ENCODE measurements at regions not wholly inside any gene's neighbourhood (a gene's known extent, or its start where the extent isn't known, plus 50 kb on each side); places are given as distances from the start of the nearest gene placed in this dataset.

GRCh38 chrX:25072247-25072646 is 56.5 kb upstream of the ARX start:
- TF ChIP-seq CTCF (IDR thresholded peaks at IDR 0.05) (no peak), POLR2A (IDR thresholded peaks at IDR 0.05) (no peak)
